GM19043 (cell line): ENCODE measurements at regions not wholly inside any gene's neighbourhood (a gene's known extent, or its start where the extent isn't known, plus 50 kb on each side); places are given as distances from the start of the nearest gene placed in this dataset.
"Not testable (repeated sequence)": the region's sequence is repeated elsewhere in the genome, so short reads cannot be mapped to it uniquely, and the experiment has no call there.

Experiments
- ATAC-seq: cut with Tn5 transposase; IDR thresholded peaks from one replicate; pipeline ENCODE4 v1.9.1; 2021; ENCODE audit warnings: low read depth; ENCODE audit not compliant: unreplicated experiment

DNA sequence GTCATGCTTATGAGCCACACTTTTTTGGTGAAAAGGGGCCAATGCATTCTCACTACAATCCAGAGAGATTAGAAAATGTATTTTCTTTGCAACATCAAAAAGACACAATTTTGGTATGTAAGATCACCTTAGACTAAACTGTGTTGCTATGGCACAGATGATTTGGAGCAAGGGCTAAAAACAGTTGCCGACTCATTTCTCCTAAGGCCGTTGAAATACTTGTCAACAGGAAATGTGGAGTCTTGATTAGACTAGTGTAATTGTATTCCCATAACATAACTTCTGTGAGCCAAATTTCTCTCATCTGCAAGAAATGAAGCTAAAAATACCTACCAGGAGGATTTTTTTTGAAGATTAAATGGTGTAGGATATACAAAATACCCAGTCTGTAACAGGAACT, 2547.7 kb downstream of the ARAP2 start:
- no peak for ATAC-seq

DNA sequence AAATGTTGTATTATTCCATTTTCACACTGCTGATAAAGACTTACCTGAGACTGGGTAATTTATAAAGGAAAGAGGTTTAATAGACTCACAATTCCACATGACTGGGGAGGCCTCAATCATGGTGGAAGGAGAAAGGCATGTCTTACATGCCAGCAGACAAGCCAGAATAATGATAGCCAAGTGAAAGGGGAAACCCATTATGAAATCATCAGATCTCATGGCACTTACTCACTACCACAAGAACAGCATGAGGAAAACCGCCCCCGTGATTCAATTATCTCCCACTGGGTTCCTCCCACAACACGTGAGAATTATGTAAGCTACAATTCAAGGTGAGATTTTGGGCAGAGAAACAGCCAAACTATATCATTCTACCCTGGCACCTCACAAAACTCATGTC, 2535.1 kb downstream of the ARAP2 start:
- no peak for ATAC-seq

DNA sequence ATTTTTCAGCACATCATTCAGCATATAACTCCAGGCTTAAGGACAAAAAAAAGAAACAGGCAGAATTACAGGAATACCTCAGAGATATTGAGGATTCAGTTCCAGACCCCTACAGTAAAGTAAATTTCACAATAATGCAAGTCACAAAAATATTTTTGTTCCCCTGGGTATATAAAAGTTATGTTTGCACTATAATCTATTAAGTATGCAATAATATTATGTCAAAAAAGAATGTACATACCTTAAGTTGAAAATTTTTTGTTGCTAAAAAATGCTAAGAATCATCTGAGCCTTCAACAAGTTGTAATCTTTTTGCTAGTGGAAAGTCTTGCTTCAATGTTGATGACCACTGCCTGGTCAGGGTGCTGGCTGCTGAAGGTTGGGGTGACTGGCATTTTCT, 2532.5 kb downstream of the ARAP2 start:
- ATAC-seq: no peak

DNA sequence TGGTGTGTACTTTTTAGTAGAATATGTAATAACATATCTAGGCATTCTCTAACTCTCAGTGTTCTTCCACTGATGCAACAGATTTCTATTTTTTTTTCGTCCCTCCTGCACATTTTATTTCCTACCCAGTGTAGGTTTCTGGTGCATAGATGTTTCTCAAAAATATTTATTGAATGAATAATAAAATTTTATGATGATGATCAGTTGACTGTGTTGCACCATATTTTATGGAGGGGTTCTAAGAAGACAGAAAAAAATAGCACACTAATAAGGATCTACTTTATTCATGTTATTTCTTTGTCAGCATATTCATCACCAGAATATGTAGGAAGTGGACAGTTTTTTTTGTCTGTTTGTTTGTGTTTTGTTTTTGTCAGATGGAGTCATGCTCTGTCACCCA, 2529.3 kb downstream of the ARAP2 start:
- ATAC-seq: no peak

DNA sequence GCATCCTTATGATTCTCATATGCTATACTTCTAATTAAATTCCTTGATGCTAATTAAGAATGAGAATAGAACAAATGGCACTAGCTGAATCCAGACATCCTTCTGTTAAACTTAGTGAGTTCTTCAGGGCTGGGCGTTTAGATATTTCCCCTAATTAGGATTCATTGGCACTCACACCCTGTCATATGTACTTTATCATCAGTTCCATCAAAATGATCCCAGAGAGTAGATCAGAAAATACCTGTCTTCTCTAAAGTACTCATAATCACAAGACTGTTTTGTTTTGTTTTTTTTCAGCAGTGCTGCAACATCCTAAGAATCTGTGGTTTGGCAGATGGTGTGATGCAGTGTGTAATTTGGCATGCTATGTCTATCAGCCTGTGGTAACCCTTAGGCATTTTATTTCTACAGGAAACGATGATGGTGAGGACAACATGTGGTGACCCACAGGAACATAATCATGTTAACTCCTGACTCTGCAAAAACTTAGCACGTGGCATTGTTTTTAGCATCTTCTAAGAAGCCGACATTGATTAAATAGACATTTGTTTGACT, 2528.4 kb downstream of the ARAP2 start:
- ATAC-seq: no peak

DNA sequence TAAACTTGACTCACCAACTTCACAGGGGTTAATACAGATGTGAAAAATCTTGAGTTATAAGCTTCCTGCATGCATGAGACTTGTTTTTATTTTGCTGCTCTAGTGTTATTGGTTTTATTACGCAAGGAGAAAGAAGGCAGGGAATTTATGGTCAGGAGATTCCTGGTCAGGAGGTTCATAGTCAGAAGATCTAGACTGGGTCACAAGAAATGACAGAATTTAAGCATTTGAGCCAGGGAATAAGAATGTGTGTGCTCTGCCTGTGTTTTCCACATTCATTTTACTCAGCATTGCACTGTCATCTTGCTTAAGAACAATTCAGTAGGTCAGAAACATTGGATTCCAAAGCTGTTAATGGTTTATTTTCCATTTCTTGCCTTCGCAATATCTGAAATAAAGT, 2522.1 kb downstream of the ARAP2 start:
- no peak for ATAC-seq

DNA sequence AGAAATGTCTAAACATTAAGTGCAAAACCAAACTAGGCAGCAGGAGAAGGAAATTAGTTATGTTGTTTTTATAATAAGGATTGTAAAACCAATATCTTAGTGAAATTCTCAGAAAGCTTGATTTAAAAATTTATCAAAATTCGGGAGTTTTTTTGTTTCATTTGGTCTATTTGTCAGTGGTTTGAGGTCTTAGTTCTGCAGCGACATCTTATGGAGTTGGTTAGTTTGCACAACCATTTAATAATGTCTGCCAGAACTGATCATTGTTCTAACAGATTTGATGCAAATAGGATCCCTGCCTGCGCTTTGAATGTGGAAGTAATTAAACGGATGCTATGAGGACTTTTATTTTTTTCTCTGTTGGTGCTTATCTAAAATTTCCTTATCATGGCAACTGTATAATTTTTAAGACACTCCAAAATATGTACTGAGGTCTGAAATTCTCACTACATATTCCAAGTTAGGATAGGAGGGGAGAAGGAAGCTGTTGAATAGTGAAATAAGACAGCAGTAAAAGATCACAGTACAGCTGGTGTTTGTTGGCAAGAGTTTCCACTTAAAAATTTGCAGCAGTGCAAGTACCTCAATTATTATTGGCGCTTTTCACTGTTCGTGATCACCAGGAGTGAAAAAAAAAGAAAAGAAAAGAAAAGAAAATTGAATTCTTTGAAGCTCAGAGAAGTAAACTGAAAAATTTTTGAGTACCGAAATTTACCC, 2521.4 kb downstream of the ARAP2 start:
- no peak for ATAC-seq

DNA sequence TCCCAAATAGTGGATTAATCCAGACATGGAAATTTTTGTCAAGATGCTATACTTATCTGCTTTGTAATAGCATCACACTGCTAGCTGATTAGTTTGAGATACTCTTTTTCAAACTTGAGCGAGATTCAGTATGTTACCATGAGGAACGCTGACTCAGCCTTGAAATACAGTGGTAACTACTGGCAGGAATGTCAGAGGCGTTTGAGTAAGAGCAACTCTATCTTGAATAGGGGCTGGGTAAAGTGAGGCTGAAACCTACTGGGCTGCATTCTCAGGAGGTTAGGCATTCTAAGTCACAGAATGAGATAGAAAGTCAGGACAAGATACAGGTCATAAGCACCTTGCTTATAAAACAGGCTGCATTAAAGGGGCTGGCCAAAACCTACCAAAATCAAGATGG, 2519.6 kb downstream of the ARAP2 start:
- ATAC-seq: no peak

DNA sequence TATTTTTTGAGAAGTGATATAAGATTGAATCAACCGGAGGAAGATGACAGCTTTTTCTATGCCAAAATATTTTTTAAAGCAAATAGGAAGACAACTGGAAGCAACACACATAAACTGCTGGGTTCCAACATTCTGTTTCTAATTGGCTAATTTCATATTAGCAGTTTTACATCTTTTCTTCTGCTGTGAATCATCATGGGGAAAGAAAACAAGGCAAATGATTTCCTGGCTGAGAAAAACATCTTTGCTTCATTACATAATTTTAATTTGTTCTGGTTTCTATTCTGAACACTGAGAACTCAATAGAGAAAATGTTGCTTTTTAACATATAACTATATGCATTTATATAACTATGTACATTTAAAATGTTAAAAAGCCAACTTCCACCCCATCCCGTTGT, 2518.5 kb downstream of the ARAP2 start:
- no peak for ATAC-seq

DNA sequence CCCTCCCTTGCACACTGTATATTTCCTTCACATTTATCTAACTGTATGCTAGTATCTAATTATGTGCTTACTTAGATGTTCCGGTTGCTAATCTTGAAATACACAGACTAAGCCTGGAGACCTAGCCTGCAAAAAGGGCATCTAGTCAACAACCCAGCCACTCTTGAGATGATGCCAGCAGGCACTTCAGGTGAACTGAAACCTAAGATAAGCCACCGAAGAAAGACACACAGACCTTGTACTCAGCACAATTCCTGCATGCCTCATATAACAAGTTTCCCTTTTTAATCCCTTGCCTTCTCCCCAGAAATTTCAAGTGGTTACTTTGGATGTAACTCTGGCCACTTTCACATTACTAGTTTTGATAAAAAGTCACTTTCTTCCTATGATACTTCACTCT, 2506.6 kb downstream of the ARAP2 start:
- ATAC-seq: no peak

DNA sequence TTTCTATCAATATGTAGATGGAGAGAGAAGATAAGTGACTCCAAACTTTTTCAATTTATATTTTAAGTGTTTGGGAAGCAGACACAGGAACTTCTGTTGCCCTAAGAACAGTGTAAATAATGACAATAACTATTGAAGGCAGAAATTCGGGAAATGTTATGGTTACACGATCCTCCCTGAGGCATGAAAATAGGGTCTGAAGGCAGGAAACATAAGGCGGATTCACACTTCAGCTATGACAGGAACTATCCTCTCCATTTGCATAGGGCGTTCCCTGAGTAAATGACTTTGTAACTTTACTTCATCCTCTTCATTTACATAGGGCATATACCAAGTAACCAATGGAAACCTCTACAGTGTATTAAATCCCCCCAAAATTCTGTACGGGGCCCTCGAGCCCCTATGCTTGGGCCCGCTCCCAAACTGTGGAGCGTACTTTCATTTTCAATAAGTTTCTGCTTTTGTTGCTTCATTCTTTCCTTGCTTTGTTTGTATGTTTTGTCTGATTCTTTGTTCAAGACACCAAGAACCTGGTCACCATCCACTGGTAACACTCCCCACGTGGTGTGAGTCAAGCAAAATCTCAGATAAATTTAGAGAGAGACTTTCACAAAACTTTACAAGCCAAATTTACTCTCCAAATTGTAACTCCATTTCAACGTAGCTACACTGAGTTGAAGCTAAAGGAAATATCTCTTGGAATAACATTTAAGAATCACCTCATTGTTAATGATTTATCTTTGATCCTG, 2504.3 kb downstream of the ARAP2 start:
- no peak for ATAC-seq

DNA sequence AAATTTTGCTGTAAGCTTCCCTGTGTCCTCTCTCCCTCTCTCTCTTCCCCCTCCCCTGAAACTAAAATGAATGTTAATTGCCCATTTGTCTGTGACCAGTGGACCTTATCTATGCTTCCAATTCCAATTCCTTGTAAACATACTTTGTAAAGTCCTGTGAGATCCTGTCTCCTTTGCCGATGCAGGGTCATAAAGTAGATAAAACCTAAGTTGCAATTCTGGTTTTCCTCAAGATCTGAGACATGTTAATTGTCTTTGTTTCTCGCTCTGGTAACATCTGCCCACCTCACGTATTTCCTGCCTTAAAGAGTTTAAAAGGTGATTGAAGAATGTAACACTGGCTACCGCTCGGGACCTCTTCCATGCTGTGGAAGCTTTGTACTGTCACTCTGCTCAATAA, 2503.4 kb downstream of the ARAP2 start:
- ATAC-seq: not testable (repeated sequence)

DNA sequence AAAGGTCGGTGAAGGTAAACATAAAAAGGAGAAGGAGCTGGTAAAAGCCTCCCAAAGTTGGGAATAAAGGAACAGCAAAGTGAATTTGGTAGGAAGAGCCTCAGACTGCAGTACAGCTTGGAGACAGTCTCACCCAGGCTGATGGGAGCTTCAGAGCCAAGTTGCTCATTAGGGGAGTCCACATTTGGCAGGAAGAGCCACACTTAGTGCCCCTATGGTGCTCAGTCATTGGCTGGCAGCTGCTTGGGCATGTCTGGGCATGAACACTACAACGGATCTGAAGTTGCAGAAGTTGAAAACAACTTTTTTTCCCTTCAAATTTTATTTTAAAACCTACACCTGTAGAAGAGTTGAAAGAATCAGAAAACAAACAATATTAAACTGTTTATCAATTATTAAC, 2497.3 kb downstream of the ARAP2 start:
- ATAC-seq: no peak

DNA sequence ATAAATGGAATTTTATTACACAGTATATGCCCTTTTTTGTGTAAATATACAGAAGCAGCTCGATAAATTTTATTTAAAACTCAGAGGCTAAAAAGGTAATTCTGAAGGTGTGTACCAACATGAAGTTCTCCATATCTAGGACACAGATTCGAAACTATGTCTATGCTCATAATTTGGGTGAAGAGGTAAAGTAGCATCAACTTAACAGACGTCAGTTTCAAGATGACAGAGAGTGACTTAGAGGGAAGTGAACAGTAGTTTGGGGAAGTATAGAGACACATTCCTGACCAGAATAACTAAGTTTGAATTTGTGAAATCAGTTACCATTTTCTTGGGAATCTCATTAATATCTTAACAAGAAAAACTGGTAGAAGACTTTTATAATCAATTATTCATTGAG, 2493.3 kb downstream of the ARAP2 start:
- no peak for ATAC-seq

DNA sequence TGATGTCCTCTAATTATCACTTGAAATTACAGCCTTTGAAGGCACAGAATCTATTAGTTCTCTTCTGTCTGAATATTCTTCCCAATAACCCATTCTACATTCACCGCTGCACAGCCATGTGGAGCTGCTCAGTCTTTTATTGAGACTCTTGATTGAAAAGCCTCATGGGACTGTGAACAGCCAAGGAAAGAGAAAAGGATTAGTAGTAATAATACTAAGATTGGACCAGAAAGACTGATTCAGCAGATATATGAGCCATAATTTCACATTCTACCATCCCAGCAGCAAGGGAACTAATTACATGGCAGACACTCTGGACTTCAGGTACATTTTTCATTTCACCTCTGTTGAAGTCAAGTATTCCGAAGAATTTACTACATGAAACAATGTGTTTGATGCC, 2471.7 kb downstream of the ARAP2 start:
- no peak for ATAC-seq

DNA sequence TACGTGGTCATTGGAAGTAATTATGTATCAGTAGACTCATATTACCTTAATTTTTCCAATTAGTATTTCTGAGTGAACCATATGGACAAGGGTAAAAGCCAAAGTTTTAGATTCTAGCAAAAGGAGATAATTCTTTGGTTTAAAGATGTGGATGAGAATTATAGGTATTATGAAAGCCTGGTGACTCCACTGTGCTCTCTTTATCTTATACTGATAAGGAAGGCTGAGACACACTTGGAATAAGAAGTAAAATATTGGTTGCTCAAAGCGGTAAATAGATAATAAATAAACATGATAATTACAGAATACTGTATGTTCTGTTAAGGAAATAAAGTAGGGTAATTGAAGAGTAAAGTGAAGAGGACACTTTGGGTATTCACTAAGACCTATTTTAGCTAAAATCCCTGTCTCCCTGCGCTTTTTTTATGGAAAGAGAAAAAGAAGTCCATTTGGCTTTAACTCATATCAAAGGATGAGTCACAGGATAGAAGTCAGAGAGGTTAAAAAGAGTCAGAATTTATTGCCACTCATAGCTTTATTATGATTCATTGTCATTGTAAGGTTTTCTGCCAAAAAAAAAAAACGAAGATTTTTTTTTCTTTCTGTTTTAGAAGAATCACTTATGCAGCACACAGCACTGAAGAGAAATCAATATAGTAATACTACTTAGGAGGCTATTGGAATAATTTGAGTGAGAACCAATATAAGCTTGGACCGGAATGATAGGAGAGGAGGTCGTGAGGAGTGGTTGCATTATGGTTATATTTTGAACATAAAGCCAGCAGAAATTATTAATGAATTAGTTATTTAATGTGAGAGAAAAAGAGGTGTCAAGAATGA, 2463.1 kb downstream of the ARAP2 start:
- no peak for ATAC-seq

DNA sequence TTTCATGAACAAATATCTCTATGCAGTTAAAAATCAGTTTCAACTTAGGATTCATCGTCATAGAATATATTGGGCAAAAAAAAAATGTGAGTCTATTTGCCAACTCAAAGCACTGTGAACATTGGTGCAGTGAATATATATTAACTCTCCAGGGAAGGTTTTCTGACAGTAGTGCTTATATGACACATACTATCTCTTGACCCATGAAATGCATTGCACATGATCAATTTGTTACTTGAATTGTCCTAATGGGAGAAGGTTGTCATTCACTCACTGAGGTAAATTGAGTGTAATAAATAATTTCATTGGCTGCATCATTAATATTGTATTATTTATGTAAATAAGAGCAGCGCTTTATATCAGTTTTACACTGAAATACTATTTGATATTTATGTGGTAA, 2458.5 kb downstream of the ARAP2 start:
- no peak for ATAC-seq

DNA sequence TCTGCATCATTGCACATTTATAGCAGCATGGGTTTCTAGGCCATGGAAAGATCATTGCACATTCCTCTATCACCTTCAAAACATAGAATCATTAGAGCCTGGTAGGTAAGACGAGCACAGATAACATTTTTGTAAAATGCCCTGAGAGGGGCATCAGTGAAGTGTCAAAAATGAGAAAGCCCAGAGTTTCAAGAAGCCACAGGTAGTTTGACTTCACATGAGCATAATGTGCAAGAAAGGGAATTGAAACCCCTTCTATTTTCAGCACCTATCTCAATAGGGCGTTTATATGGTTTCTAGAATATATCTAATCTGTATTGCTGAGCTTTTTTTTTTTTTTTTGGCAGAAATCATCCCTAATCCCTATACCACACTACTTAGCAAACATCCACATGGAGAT, 2441.7 kb downstream of the ARAP2 start:
- no peak for ATAC-seq

DNA sequence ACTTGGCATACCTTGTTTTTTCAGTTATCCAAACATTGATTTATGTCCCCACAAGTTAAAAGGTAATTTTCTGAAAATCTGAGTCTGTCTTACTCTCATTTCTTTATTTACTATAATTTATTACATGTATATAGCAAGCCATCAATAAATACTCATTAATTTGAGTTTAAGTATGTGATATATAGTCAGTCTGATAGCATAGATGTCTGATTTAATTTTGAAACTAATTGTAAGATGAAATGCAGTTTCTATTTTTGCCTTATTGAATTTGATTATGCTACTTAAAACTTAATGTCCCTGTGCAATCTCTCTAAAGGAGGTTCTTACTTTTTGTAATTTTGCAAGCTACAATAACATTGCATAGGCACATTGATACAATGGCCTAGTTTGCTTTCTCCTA, 2418.6 kb downstream of the ARAP2 start:
- no peak for ATAC-seq

DNA sequence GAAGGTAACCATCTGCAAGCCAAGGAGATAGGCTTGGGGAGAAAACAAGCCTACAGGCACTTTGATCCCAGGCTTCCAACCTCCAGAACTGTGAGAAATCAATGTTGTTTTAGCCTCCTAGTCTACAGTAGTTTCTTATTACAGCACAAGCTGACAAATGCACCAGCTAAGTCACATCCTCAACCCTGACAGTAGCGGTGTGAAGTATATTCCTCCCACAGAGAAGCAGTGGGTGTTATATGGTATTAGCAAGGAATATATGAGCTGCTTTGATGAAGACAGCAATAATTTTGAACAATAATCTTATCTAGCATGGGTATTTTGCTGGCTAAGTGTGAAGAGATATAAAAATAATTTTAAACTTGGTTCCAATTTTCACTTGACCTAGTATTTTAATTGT, 2415.0 kb downstream of the ARAP2 start:
- not testable (repeated sequence) for ATAC-seq

DNA sequence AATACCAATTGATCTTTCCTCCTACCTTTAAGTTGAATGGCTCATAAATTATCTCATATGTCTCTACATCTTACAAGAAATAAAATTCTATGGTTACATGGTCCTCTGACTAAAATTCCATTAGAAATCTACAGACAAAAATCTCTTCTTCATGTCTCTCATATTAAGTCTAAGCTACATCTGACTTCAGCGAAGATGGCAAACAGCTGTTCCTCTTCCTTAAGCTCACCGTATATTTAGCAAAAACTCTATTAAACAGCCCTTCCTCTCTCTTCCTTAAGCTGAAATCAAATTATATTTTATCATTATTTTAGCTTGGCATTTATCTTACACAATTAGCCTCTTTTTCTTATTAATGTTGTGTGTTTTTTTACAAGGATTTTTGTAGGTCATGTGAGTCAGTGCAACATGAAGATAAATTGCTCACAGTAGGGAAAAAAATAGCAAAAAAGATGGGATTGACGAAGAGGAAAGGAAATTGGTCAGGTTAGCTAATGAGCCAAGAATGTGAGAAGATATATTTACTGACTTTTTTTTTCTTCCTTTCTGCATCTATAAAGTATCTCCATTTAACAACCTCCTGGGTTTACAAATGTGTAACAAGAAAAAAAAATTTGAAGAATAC, 2412.8 kb downstream of the ARAP2 start:
- ATAC-seq: no peak
